ENCODE measurements at regions not wholly inside any gene's neighbourhood (a gene's known extent, or its start where the extent isn't known, plus 50 kb on each side); places are given as distances from the start of the nearest gene placed in this dataset.

GRCh38 chr17:63132459-63132911 is 166.4 kb downstream of the TANC2 start:
- TF ChIP-seq CTCF (IDR thresholded peaks at IDR 0.05) (no peak), POLR2A (IDR thresholded peaks at IDR 0.05) (no peak)

All from uterus (tissue), 2 donors.